ENCODE measurements at regions not wholly inside any gene's neighbourhood (a gene's known extent, or its start where the extent isn't known, plus 50 kb on each side); places are given as distances from the start of the nearest gene placed in this dataset.

- intact Hi-C loops (cut with micrococcal nuclease; ENCODE audit: unreplicated experiment), result no loop called here
- ChIA-PET POLR2A (no interaction called here), CTCF (ENCODE audit: low intra/inter-chr PET ratio, low total read pairs) (no interaction called here)
- no peak for TF ChIP-seq CBX1 (IDR thresholded peaks at IDR 0.05; ENCODE audit: low read depth)
- TF ChIP-seq DZIP1 (CRISPR knock-in tag; IDR thresholded peaks at IDR 0.05), result no peak
- no peak for TF ChIP-seq MATR3 (CRISPR knock-in tag; IDR thresholded peaks at IDR 0.05)
- TF ChIP-seq FOXM1 (CRISPR knock-in tag; IDR thresholded peaks at IDR 0.05), result no peak
- TF ChIP-seq ZNF30 (CRISPR knock-in tag; IDR thresholded peaks at IDR 0.05), result no peak
- no peak for TF ChIP-seq ELK4 (CRISPR knock-in tag; IDR thresholded peaks at IDR 0.05; ENCODE audit: borderline replicate concordance)
- no peak for TF ChIP-seq ATAD3A (CRISPR knock-in tag; IDR thresholded peaks at IDR 0.05)
- TF ChIP-seq ZNF660 (CRISPR knock-in tag; IDR thresholded peaks at IDR 0.05; ENCODE audit: borderline replicate concordance, low read depth), result no peak
- TF ChIP-seq SP2 (CRISPR knock-in tag; IDR thresholded peaks at IDR 0.05), result no peak
- TF ChIP-seq MAFF (IDR thresholded peaks at IDR 0.05; ENCODE audit: low read depth, low read length), result no peak
- no peak for TF ChIP-seq MTF2 (CRISPR knock-in tag; IDR thresholded peaks at IDR 0.05; ENCODE audit: borderline replicate concordance)
- TF ChIP-seq SETDB1 (CRISPR knock-in tag; IDR thresholded peaks at IDR 0.05; ENCODE audit: borderline replicate concordance), result no peak
- no peak for TF ChIP-seq IKZF5 (CRISPR knock-in tag; IDR thresholded peaks at IDR 0.05)
- no peak for TF ChIP-seq ZBTB34 (CRISPR knock-in tag; IDR thresholded peaks at IDR 0.05)
- no peak for TF ChIP-seq ZNF337 (CRISPR knock-in tag; IDR thresholded peaks at IDR 0.05; ENCODE audit: borderline replicate concordance, low read depth)
- H3K27ac ChIP-seq (ENCODE audit: extremely low read length, insufficient read depth, low read length), result no peak overlapping the region
- BruUV-seq (replicated peaks), result no TSS peak
- no peak for DNase-seq (ENCODE audit: low spot score)
- no peaks in the 10 kb centered on the region for H3K79me2 ChIP-seq (ENCODE audit: insufficient read depth, low read length)
- no peak overlapping the region for H2AFZ ChIP-seq (ENCODE audit: low read length)
- no peak overlapping the region for H3K4me3 ChIP-seq (replicated peaks in 1 of 3; ENCODE audit: insufficient read depth in 1 of 3, low read depth in 2 of 3, low read length in 3 of 3)
- H4K20me1 ChIP-seq (ENCODE audit: insufficient read depth, low read length), result no peaks in the 10 kb centered on the region
- no peaks in the 10 kb centered on the region for H3K36me3 ChIP-seq (replicated peaks in 1 of 2; ENCODE audit: control insufficient read depth in 1 of 2, insufficient read depth in 2 of 2, low read length in 2 of 2)
- H3K4me2 ChIP-seq (ENCODE audit: low read depth, low read length), result no peak overlapping the region
- H3K9me3 ChIP-seq (ENCODE audit: low read length), result no peaks in the 10 kb centered on the region
- 5% methylated on average over 2 of the region's 2 CpGs for WGBS (ENCODE audit: low lambda C conversion rate)
- no peak for ATAC-seq
- no peak for FAIRE-seq
- no peak overlapping the region for H3K9ac ChIP-seq (ENCODE audit: insufficient read depth, low read depth, low read length)
- in situ Hi-C loops (cut with HindIII; ENCODE audit: extremely low pct_ligation_motif_present, low pct_unique_long_range_greater_than_20kb), result no loop called here
- no peaks in the 10 kb centered on the region for H3K4me1 ChIP-seq (ENCODE audit: insufficient read depth, low read length)
- no peaks in the 10 kb centered on the region for H3K27me3 ChIP-seq (ENCODE audit: control insufficient read depth in 1 of 2, insufficient read depth in 2 of 2, low read length in 2 of 2)
Measured at GRCh38 chr13:37360556-37360955, 238.0 kb downstream of the POSTN start.

Measured in HepG2 (cell line).